ENCODE measurements at regions not wholly inside any gene's neighbourhood (a gene's known extent, or its start where the extent isn't known, plus 50 kb on each side); places are given as distances from the start of the nearest gene placed in this dataset.

- Histone ChIP-seq H3K27me3 (ENCODE audit: insufficient read depth, poor library complexity, severe bottlenecking) (no peaks in the 10 kb centered on the region), H3K36me3 (ENCODE audit: low read depth) (no peaks in the 10 kb centered on the region), H3K4me1 (ENCODE audit: insufficient read depth, poor library complexity, severe bottlenecking) (no peaks in the 10 kb centered on the region), H3K27ac (ENCODE audit: poor library complexity, severe bottlenecking) (no peak overlapping the region), H3K9me3 (ENCODE audit: severe bottlenecking) (no peaks in the 10 kb centered on the region), H3K4me3 (ENCODE audit: severe bottlenecking) (no peak overlapping the region)
- ATAC-seq (ENCODE audit: low read depth), result no peak
- TF ChIP-seq, protein P1, sequence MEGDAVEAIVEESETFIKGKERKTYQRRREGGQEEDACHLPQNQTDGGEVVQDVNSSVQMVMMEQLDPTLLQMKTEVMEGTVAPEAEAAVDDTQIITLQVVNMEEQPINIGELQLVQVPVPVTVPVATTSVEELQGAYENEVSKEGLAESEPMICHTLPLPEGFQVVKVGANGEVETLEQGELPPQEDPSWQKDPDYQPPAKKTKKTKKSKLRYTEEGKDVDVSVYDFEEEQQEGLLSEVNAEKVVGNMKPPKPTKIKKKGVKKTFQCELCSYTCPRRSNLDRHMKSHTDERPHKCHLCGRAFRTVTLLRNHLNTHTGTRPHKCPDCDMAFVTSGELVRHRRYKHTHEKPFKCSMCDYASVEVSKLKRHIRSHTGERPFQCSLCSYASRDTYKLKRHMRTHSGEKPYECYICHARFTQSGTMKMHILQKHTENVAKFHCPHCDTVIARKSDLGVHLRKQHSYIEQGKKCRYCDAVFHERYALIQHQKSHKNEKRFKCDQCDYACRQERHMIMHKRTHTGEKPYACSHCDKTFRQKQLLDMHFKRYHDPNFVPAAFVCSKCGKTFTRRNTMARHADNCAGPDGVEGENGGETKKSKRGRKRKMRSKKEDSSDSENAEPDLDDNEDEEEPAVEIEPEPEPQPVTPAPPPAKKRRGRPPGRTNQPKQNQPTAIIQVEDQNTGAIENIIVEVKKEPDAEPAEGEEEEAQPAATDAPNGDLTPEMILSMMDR (IDR thresholded peaks at IDR 0.05; ENCODE audit: poor library complexity, severe bottlenecking), result no peak
- no peak for DNase-seq (ENCODE audit: low spot score)
Observed at GRCh38 chr1:188062456-188062855, 1233.7 kb downstream of the PLA2G4A start.

DNA sequence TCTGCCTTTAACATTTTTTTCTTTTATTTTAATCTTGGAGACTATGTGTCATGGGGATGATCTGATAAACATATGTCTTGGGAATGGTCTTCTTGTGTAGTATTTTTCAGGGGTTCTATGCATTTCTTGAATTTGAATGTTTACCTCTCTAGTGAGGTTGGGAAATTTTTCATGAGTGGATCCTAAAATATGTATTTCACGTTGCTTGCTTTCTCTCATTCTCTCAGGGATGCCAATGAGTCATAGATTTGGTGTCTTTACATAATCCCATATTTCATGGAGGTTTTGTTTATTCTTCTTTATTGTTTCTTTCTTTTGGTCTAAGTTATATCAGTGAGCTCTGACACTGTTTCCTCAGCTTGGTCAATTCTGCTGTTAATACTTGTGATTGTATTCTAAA lies 1237.2 kb downstream of the PLA2G4A start:
- Histone ChIP-seq H3K36me3 (ENCODE audit: low read depth) (no peaks in the 10 kb centered on the region), H3K4me3 (ENCODE audit: severe bottlenecking) (no peak overlapping the region), H3K4me1 (ENCODE audit: insufficient read depth, poor library complexity, severe bottlenecking) (no peaks in the 10 kb centered on the region), H3K27ac (ENCODE audit: poor library complexity, severe bottlenecking) (peak overlapping the region; percentile 31), H3K9me3 (ENCODE audit: severe bottlenecking) (peaks cover 7% of the 10 kb centered on the region), H3K27me3 (ENCODE audit: insufficient read depth, poor library complexity, severe bottlenecking) (no peaks in the 10 kb centered on the region)
- ATAC-seq (ENCODE audit: low read depth) (peak; percentile 42; the same call in 1 of the 3 replicates), DNase-seq (ENCODE audit: low spot score) (no peak)
- TF ChIP-seq, protein P1 (IDR thresholded peaks at IDR 0.05; ENCODE audit: poor library complexity, severe bottlenecking), result no peak

GRCh38 chr1:188070848-188071247 lies 1242.1 kb downstream of the PLA2G4A start:
- TF ChIP-seq, protein P1 (IDR thresholded peaks at IDR 0.05; ENCODE audit: poor library complexity, severe bottlenecking), result no peak
- Histone ChIP-seq H3K27me3 (ENCODE audit: insufficient read depth, poor library complexity, severe bottlenecking) (no peaks in the 10 kb centered on the region), H3K9me3 (ENCODE audit: severe bottlenecking) (peaks cover 7% of the 10 kb centered on the region), H3K4me1 (ENCODE audit: insufficient read depth, poor library complexity, severe bottlenecking) (no peaks in the 10 kb centered on the region), H3K4me3 (ENCODE audit: severe bottlenecking) (no peak overlapping the region), H3K27ac (ENCODE audit: poor library complexity, severe bottlenecking) (no peak overlapping the region), H3K36me3 (ENCODE audit: low read depth) (no peaks in the 10 kb centered on the region)
- DNase-seq (ENCODE audit: low spot score) (no peak), ATAC-seq (ENCODE audit: low read depth) (no peak)

- Histone ChIP-seq H3K4me1 (ENCODE audit: insufficient read depth, poor library complexity, severe bottlenecking) (peaks cover 11% of the 10 kb centered on the region), H3K4me3 (ENCODE audit: severe bottlenecking) (no peak overlapping the region), H3K9me3 (ENCODE audit: severe bottlenecking) (peaks cover 5% of the 10 kb centered on the region), H3K27ac (ENCODE audit: poor library complexity, severe bottlenecking) (peak overlapping the region; percentile 57), H3K36me3 (ENCODE audit: low read depth) (no peaks in the 10 kb centered on the region), H3K27me3 (ENCODE audit: insufficient read depth, poor library complexity, severe bottlenecking) (no peaks in the 10 kb centered on the region)
- TF ChIP-seq, protein P1 (IDR thresholded peaks at IDR 0.05; ENCODE audit: poor library complexity, severe bottlenecking), result no peak
- ATAC-seq (ENCODE audit: low read depth) (no peak), DNase-seq (ENCODE audit: low spot score) (no peak)
Observed at GRCh38 chr1:188089015-188089414, 1260.3 kb downstream of the PLA2G4A start.

GRCh38 chr1:188089461-188089860 lies 1260.7 kb downstream of the PLA2G4A start:
- H3K27ac ChIP-seq (ENCODE audit: poor library complexity, severe bottlenecking), result peak overlapping the region; percentile 57
- H3K27me3 ChIP-seq (ENCODE audit: insufficient read depth, poor library complexity, severe bottlenecking), result no peaks in the 10 kb centered on the region
- no peak overlapping the region for H3K4me3 ChIP-seq (ENCODE audit: severe bottlenecking)
- H3K36me3 ChIP-seq (ENCODE audit: low read depth), result no peaks in the 10 kb centered on the region
- H3K4me1 ChIP-seq (ENCODE audit: insufficient read depth, poor library complexity, severe bottlenecking), result peaks cover 11% of the 10 kb centered on the region
- TF ChIP-seq, protein P1 (IDR thresholded peaks at IDR 0.05; ENCODE audit: poor library complexity, severe bottlenecking), result no peak
- peaks cover 5% of the 10 kb centered on the region for H3K9me3 ChIP-seq (ENCODE audit: severe bottlenecking)
- ATAC-seq (ENCODE audit: low read depth) (no peak), DNase-seq (ENCODE audit: low spot score) (no peak)
